HCT116 (cell line): ENCODE measurements at regions not wholly inside any gene's neighbourhood (a gene's known extent, or its start where the extent isn't known, plus 50 kb on each side); places are given as distances from the start of the nearest gene placed in this dataset.

Source experiments
- ATAC-seq: fragments of 200-7000 bp; cut with Tn5 transposase; 2 replicates; pipeline ENCODE4 v1.9.1; 2020; ENCODE audit warnings: mild to moderate bottlenecking, moderate library complexity
- BruUV-seq: library from RNA; stranded (reverse); fragments of 400-500 nt; replicated peaks from 2 replicates; lab custom pipeline; 2021; lab: Mats Ljungman, UMichigan
- CTCF ChIA-PET: fragments of 300-600 bp; sonication (Branson Sonifier 250); formaldehyde crosslinking; loops from one replicate; lab custom pipeline; 2021; ENCODE audit warnings: antibody characterized with exemption; lab: Charles Lee
- POLR2A ChIA-PET: fragments of 300-600, 350-600 bp; sonication (Branson Sonifier 250); formaldehyde crosslinking; loops from one replicate; lab custom pipeline; 2021; ENCODE audit warnings: antibody characterized with exemption; lab: Charles Lee
- RAD21 ChIA-PET, 2 experiments: fragments of 300-600 bp; sonication (Branson Sonifier 250); formaldehyde crosslinking; loops; one replicate each; lab custom pipeline; 2023; ENCODE audit warnings: low total read pairs in 2 of 2; ENCODE audit not compliant: uncharacterized antibody in 2 of 2, unreplicated experiment in 2 of 2, low non-redundant PET in 1 of 2; lab: Charles Lee
- DNase-seq: peaks from one replicate; pipeline ENCODE4 v3.0.0-alpha.2; 2010; ENCODE audit warnings: low read depth, low spot score
- H2AFZ ChIP-seq: fragments of 200-600 bp; shearing (Covaris generic), sonication (generic); 2 replicates; pipeline ENCODE4 v1.6.1; 2017; ENCODE audit warnings: low read depth, mixed run types, mixed read lengths, antibody characterized with exemption, low read length; ENCODE audit not compliant: poor library complexity, severe bottlenecking
- H3K27ac ChIP-seq: 2 replicates; pipeline ENCODE4 v1.5.1; 2012; ENCODE audit warnings: low read depth, low read length
- H3K27me3 ChIP-seq: fragments of 200-600 bp; sonication (generic); 2 replicates; pipeline ENCODE4 v1.6.1; 2016; ENCODE audit warnings: mixed run types, low read length, mixed read lengths; ENCODE audit not compliant: insufficient read depth
- H3K36me3 ChIP-seq, 2 experiments: fragments of 200-500 bp in 1 of 2; fragments of 200-600 bp in 1 of 2; sonication (Bioruptor generic) in 1 of 2; sonication (generic) in 1 of 2; 2 replicates each; pipeline versions ENCODE4 v1.5.1 to v1.6.1; 2014 to 2016; ENCODE audit warnings: low read length in 2 of 2, inconsistent platforms in 1 of 2, mixed read lengths in 1 of 2, mixed run types in 1 of 2; ENCODE audit not compliant: insufficient read depth in 2 of 2, control insufficient read depth in 1 of 2
- H3K4me1 ChIP-seq, 2 experiments: fragments of 200-600 bp in 1 of 2; sonication (generic) in 1 of 2; 2 replicates each; pipeline versions ENCODE4 v1.5.1 to v1.6.1; 2012 to 2017; ENCODE audit warnings: low read length in 2 of 2, inconsistent platforms in 1 of 2, mild to moderate bottlenecking in 1 of 2, mixed read lengths in 1 of 2, mixed run types in 1 of 2, moderate library complexity in 1 of 2; ENCODE audit not compliant: insufficient read depth in 2 of 2, control insufficient read depth in 1 of 2
- H3K4me2 ChIP-seq: fragments of 200-600 bp; sonication (generic); 2 replicates; pipeline ENCODE4 v1.6.1; 2017; ENCODE audit warnings: mixed run types, low read length, mixed read lengths
- H3K4me3 ChIP-seq, 2 experiments: fragments of 200-600 bp in 1 of 2; sonication (generic) in 1 of 2; replicated peaks in 1 of 2; 2 replicates each; pipeline ENCODE4 v1.5.1; 2011 to 2016; ENCODE audit warnings: low read length in 2 of 2, control low read depth in 1 of 2, low read depth in 1 of 2, mild to moderate bottlenecking in 1 of 2, mixed read lengths in 1 of 2, mixed run types in 1 of 2
- H3K79me2 ChIP-seq: fragments of 200-600 bp; sonication (generic); 2 replicates; pipeline ENCODE4 v1.6.1; 2017; ENCODE audit warnings: mild to moderate bottlenecking, mixed run types, low read length, moderate library complexity, mixed read lengths; ENCODE audit not compliant: insufficient read depth
- H3K9ac ChIP-seq: fragments of 200-600 bp; sonication (generic); 2 replicates; pipeline ENCODE4 v1.6.1; 2016; ENCODE audit warnings: low read length, mixed read lengths
- H3K9me2 ChIP-seq: fragments of 200-600 bp; sonication (generic), shearing (Covaris generic); 2 replicates; pipeline ENCODE4 v1.6.1; 2017; ENCODE audit warnings: mixed run types, mild to moderate bottlenecking, moderate library complexity; ENCODE audit not compliant: insufficient read depth
- H3K9me3 ChIP-seq, 2 experiments: fragments of 200-500 bp in 1 of 2; fragments of 200-600 bp in 1 of 2; sonication (Bioruptor generic) in 1 of 2; sonication (generic) in 1 of 2; 2 replicates each; pipeline ENCODE4 v1.6.1; 2014 to 2017; ENCODE audit warnings: low read length in 2 of 2, mixed read lengths in 2 of 2, inconsistent platforms in 1 of 2, low read depth in 1 of 2, mild to moderate bottlenecking in 1 of 2, mixed run types in 1 of 2, moderate library complexity in 1 of 2; ENCODE audit not compliant: control insufficient read depth in 1 of 2, insufficient read depth in 1 of 2
- H4K20me1 ChIP-seq: fragments of 200-600 bp; sonication (generic), shearing (Covaris generic); 2 replicates; pipeline ENCODE4 v1.6.1; 2017; ENCODE audit warnings: mixed run types, mild to moderate bottlenecking, moderate library complexity; ENCODE audit not compliant: insufficient read depth
- EGR1 ChIP-seq: IDR thresholded peaks from 2 replicates; pipeline ENCODE4 v1.6.1; 2012; ENCODE audit warnings: low read depth
- ELF1 ChIP-seq: IDR thresholded peaks from 2 replicates; pipeline ENCODE4 v1.6.1; 2012; ENCODE audit warnings: low read depth, borderline replicate concordance
- EZH2 ChIP-seq: fragments of 200-600 bp; sonication (generic); IDR thresholded peaks from 2 replicates; pipeline ENCODE4 v1.6.1; 2017; ENCODE audit warnings: antibody characterized with exemption, mixed run types
- POLR2A ChIP-seq: IDR thresholded peaks from 2 replicates; pipeline ENCODE4 v1.7.0; 2011; ENCODE audit warnings: borderline replicate concordance; ENCODE audit not compliant: insufficient read depth, insufficient read length; ENCODE audit errors: extremely low read depth
- POLR2AphosphoS5 ChIP-seq: IDR thresholded peaks from 2 replicates; pipeline ENCODE4 v1.6.1; 2011; ENCODE audit warnings: mild to moderate bottlenecking, low read depth, low read length, moderate library complexity
- REST ChIP-seq: IDR thresholded peaks from 2 replicates; pipeline ENCODE4 v1.6.1; 2012; ENCODE audit warnings: low read depth
- SIN3A ChIP-seq: IDR thresholded peaks from 2 replicates; pipeline ENCODE4 v1.6.1; 2012; ENCODE audit warnings: low read depth
- SRF ChIP-seq: IDR thresholded peaks from 2 replicates; pipeline ENCODE4 v1.6.1; 2012; ENCODE audit warnings: low read depth
- TCF7L2 ChIP-seq: IDR thresholded peaks from 2 replicates; pipeline ENCODE4 v1.7.0; 2011; ENCODE audit warnings: borderline replicate concordance, inconsistent platforms; ENCODE audit not compliant: insufficient read depth, insufficient read length; ENCODE audit errors: extremely low read depth
- YY1 ChIP-seq: IDR thresholded peaks from 2 replicates; pipeline ENCODE4 v1.6.1; 2011; ENCODE audit warnings: low read length, low read depth, moderate library complexity, mild to moderate bottlenecking; ENCODE audit not compliant: insufficient replicate concordance; ENCODE audit errors: extremely low read depth
- ZFX ChIP-seq: fragments of 450-650 bp; IDR thresholded peaks from 2 replicates; pipeline ENCODE4 v1.6.1; 2017
- ZNF274 ChIP-seq: fragments of 200-500 bp; sonication (Bioruptor generic); IDR thresholded peaks from 2 replicates; pipeline ENCODE4 v1.6.1; 2014; ENCODE audit warnings: mild to moderate bottlenecking, low read depth, low read length, inconsistent platforms
- intact Hi-C: fragments of 100-400 bp; cut with micrococcal nuclease; formaldehyde crosslinking; loops from 2 replicates; pipeline ENCODE4 v1.10.0; 2022
- TF ChIP-seq, protein P1 (sequence below): IDR thresholded peaks from 2 replicates; pipeline ENCODE4 v1.6.1; 2011; ENCODE audit warnings: mild to moderate bottlenecking, low read length, moderate library complexity; ENCODE audit not compliant: insufficient replicate concordance; ENCODE audit errors: extremely low read depth
- TF ChIP-seq, protein P2 (sequence below): IDR thresholded peaks from 2 replicates; pipeline ENCODE4 v1.6.1; 2012

- Histone ChIP-seq H3K4me3 (no peak overlapping the region), H3K9me3 (no peaks in the 10 kb centered on the region; a peak in 1 of 4 replicates), H3K79me2 (no peaks in the 10 kb centered on the region), H4K20me1 (no peaks in the 10 kb centered on the region), H3K9ac (no peak overlapping the region), H3K27ac (no peak overlapping the region), H3K27me3 (no peaks in the 10 kb centered on the region; the same call in 1 of the 2 replicates), H3K9me2 (no peaks in the 10 kb centered on the region), H2AFZ (no peak overlapping the region), H3K4me2 (no peak overlapping the region), H3K4me1 (no peaks in the 10 kb centered on the region), H3K36me3 (no peaks in the 10 kb centered on the region)
- ChIA-PET CTCF (no interaction called here), RAD21 (no interaction called here), POLR2A (no interaction called here)
- no peak for TF ChIP-seq YY1
- no peak for TF ChIP-seq REST
- TF ChIP-seq, protein P1, sequence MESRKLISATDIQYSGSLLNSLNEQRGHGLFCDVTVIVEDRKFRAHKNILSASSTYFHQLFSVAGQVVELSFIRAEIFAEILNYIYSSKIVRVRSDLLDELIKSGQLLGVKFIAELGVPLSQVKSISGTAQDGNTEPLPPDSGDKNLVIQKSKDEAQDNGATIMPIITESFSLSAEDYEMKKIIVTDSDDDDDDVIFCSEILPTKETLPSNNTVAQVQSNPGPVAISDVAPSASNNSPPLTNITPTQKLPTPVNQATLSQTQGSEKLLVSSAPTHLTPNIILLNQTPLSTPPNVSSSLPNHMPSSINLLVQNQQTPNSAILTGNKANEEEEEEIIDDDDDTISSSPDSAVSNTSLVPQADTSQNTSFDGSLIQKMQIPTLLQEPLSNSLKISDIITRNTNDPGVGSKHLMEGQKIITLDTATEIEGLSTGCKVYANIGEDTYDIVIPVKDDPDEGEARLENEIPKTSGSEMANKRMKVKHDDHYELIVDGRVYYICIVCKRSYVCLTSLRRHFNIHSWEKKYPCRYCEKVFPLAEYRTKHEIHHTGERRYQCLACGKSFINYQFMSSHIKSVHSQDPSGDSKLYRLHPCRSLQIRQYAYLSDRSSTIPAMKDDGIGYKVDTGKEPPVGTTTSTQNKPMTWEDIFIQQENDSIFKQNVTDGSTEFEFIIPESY: no peak
- TF ChIP-seq SIN3A: no peak
- TF ChIP-seq ZFX: no peak
- TF ChIP-seq SRF: no peak
- no peak for TF ChIP-seq ELF1
- TF ChIP-seq TCF7L2: no peak
- TF ChIP-seq EZH2: no peak
- no peak for TF ChIP-seq POLR2AphosphoS5
- no peak for TF ChIP-seq EGR1
- TF ChIP-seq, protein P2, sequence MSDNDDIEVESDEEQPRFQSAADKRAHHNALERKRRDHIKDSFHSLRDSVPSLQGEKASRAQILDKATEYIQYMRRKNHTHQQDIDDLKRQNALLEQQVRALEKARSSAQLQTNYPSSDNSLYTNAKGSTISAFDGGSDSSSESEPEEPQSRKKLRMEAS: no peak
- TF ChIP-seq POLR2A: no peak
- no peak for TF ChIP-seq ZNF274
- ATAC-seq (no peak), DNase-seq (no peak)
- intact Hi-C loops: no loop called here
- no TSS peak for BruUV-seq
Observed at GRCh38 chr17:33745047-33745760, 452.1 kb upstream of the ASIC2 start.
